ENCODE measurements at regions not wholly inside any gene's neighbourhood (a gene's known extent, or its start where the extent isn't known, plus 50 kb on each side); places are given as distances from the start of the nearest gene placed in this dataset.

GRCh38 chr3:84536916-84537315, 421.9 kb upstream of the CADM2 start:
- no peak for TF ChIP-seq EZH2 (IDR thresholded peaks at IDR 0.05; ENCODE audit: borderline replicate concordance, low read length)
- no peak for TF ChIP-seq CTCF (conservative IDR thresholded peaks at IDR 0.05 in 1 of 2, IDR thresholded peaks at IDR 0.05 in 1 of 2; ENCODE audit: extremely low read depth in 1 of 2, insufficient read depth in 1 of 2, low read depth in 1 of 2, low read length in 2 of 2)
